Mucosa of descending colon (tissue), 3 donors: ENCODE measurements at regions not wholly inside any gene's neighbourhood (a gene's known extent, or its start where the extent isn't known, plus 50 kb on each side); places are given as distances from the start of the nearest gene placed in this dataset.

Experiments
- ATAC-seq: fragments of 200-7000 bp; cut with Tn5 transposase; one replicate; pipeline ENCODE4 v1.9.1; 2020; ENCODE audit warnings: mild to moderate bottlenecking, moderate library complexity
- DNase-seq, 3 donors: peaks; one replicate each; pipeline ENCODE4 v3.0.0-alpha.2; 2020
- H3K36me3 ChIP-seq: fragments of 200-600 bp; one replicate; pipeline ENCODE4 v1.8.0; 2021; ENCODE audit warnings: low read depth, mild to moderate bottlenecking
- H3K4me1 ChIP-seq: fragments of 200-600 bp; one replicate; pipeline ENCODE4 v1.8.0; 2021; ENCODE audit warnings: low read depth, mild to moderate bottlenecking
- H3K4me3 ChIP-seq: fragments of 200-600 bp; one replicate; pipeline ENCODE4 v1.8.0; 2021; ENCODE audit warnings: mild to moderate bottlenecking
- H3K9me3 ChIP-seq: fragments of 200-600 bp; one replicate; pipeline ENCODE4 v1.8.0; 2021; ENCODE audit warnings: mild to moderate bottlenecking
- CTCF ChIP-seq: fragments of 200-600 bp; IDR thresholded peaks from one replicate; pipeline ENCODE4 v1.8.0; 2022; ENCODE audit warnings: antibody characterized with exemption, mild to moderate bottlenecking
- intact Hi-C, 2 donors: fragments of 100-400 bp; cut with DNase I in 1 of 2; cut with micrococcal nuclease in 1 of 2; formaldehyde crosslinking; loops; one replicate each; pipeline versions ENCODE4 v1.11.0 to v1.11.1; 2022; cut with DNase I, micrococcal nuclease
- donor health status: DM: no; HTN: no; CAD: no; lungs with moderate emphysema.
- donor health status: DM: no; HTN: no; CAD: no.
- donor health status: DM: no; HTN: yes; CAD: no.

- TF ChIP-seq CTCF: no peak
- DNase-seq: no peak
- intact Hi-C loops: no loop called here
- no peaks in the 10 kb centered on the region for H3K36me3 ChIP-seq
- H3K4me1 ChIP-seq: no peaks in the 10 kb centered on the region
- no peak for ATAC-seq
- no peak overlapping the region for H3K4me3 ChIP-seq
- H3K9me3 ChIP-seq: no peaks in the 10 kb centered on the region
Measured at GRCh38 chrX:69309074-69309792, 144.0 kb upstream of the PJA1 start.

- Histone ChIP-seq H3K9me3 (no peaks in the 10 kb centered on the region), H3K4me3 (no peak overlapping the region), H3K4me1 (no peaks in the 10 kb centered on the region), H3K36me3 (no peaks in the 10 kb centered on the region)
- intact Hi-C loops: no loop called here
- ATAC-seq (no peak), DNase-seq (no peak)
- TF ChIP-seq CTCF: no peak
Measured at GRCh38 chrX:69307756-69308155, 142.5 kb upstream of the PJA1 start.

- no peak for ATAC-seq
- Histone ChIP-seq H3K9me3 (no peaks in the 10 kb centered on the region), H3K4me3 (no peak overlapping the region), H3K4me1 (no peaks in the 10 kb centered on the region), H3K36me3 (no peaks in the 10 kb centered on the region)
- no peak for DNase-seq
- intact Hi-C loops: no loop called here
- no peak for TF ChIP-seq CTCF
Measured at GRCh38 chrX:69307029-69307428, 141.8 kb upstream of the PJA1 start.

DNA sequence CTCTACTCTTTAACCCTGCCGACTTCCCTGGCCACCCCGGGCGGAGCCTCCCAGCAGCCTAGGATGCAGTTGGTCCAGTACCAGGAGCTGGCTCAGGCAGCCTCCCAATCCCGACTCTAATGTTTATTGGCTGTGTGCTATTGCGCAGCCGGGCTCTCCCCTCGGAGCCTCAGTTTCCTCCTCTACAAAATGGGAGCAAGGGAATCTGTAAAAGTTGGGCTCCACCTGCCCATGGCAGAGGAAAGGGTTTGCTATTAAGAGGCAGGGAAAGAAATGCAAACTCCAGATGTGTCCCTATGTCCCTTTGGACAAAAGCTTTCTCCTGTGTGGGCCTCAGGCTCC, 140.8 kb upstream of the PJA1 start:
- intact Hi-C loops: no loop called here
- Histone ChIP-seq H3K9me3 (no peaks in the 10 kb centered on the region), H3K4me1 (no peaks in the 10 kb centered on the region), H3K4me3 (no peak overlapping the region), H3K36me3 (no peaks in the 10 kb centered on the region)
- DNase-seq: no peak
- no peak for TF ChIP-seq CTCF
- ATAC-seq: no peak

DNA sequence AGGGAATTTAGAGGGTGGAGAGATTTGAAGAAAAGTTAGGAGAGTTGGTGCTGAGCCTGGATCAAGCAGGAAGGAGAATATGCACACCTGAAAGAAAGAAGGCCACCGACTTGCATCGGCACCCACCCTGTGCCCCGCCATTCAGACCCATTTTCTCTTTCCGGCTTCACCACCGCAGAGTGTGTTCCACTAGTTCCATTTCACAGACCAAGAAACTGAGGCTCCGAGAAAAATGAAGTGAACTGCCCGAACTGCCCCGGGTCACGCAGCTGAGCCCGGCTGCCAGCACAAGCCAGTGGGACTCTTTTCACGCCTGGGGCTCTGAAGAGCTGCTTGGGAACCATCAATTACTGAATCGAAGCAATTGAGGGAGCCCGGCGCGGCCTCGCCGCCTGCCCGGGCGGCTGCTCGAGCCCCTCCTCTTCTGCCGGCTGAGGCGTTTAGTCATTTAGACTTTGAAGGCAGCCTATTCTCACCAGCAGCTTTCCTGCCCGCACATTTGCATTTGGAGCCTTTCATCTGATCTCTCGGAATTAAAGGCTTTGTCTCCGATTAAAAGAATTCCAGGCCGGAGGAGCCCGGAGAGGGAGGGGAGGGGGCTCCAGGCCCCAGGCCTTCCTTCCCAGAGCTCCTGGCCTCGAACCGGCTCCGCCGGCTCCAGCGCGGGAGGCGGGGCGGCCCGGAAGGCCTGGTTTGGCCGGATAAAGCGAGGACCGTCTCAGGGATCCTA, 140.2 kb upstream of the PJA1 start:
- intact Hi-C loops: no loop called here
- H3K9me3 ChIP-seq: no peaks in the 10 kb centered on the region
- DNase-seq: no peak
- no peaks in the 10 kb centered on the region for H3K4me1 ChIP-seq
- TF ChIP-seq CTCF: no peak
- H3K4me3 ChIP-seq: no peak overlapping the region
- ATAC-seq: no peak
- no peaks in the 10 kb centered on the region for H3K36me3 ChIP-seq
